GM12865 (cell line): ENCODE measurements at regions not wholly inside any gene's neighbourhood (a gene's known extent, or its start where the extent isn't known, plus 50 kb on each side); places are given as distances from the start of the nearest gene placed in this dataset.

Experiments used
- DNase-seq: peaks from one replicate; pipeline ENCODE4 v3.0.0; 2010; ENCODE audit warnings: low read depth
- H3K4me3 ChIP-seq: 2 replicates; pipeline ENCODE4 v1.5.1; 2011; ENCODE audit warnings: mild to moderate bottlenecking, low read depth, low read length, control low read depth
- TF ChIP-seq, protein P1 (sequence below): IDR thresholded peaks from 2 replicates; pipeline ENCODE4 v1.5.1; 2011; ENCODE audit warnings: low read length, control low read depth, low read depth, inconsistent platforms; ENCODE audit not compliant: insufficient read depth; ENCODE audit errors: missing control alignments

DNA sequence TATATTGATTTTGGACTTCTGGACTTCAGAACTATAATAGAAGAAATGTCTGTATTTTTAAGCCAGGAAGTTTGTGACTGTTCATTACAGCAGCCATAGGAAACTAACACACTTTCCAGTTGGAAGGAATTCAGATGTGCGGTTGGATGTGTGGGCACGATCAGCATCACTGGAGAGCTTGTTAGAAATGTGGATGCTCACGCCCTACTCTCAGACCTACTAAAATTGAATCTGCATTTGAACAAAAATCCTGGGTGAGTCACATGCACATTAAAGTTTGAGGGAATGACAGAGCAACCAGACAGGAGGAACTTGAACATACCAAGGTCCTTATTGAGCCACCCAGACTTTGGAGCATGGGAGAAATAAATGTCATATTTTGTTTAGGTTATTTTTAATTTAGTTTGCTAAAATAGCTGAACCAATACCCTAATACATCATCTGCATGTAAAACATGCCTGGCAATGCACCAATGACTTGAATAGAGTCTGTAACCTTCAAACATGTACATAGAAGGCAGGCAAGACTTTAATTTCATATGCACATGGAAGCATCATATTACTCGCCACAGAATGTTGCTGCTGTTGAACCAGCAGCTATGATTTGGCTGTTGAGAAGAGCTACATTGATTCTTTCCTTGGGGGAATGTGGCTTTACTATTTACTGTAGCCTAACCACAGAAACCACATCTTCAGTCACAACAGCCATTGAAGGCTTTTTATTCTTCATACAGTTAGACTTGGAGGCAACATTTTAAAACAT lies 346.2 kb downstream of the BARHL2 start:
- DNase-seq: no peak
- TF ChIP-seq, protein P1, sequence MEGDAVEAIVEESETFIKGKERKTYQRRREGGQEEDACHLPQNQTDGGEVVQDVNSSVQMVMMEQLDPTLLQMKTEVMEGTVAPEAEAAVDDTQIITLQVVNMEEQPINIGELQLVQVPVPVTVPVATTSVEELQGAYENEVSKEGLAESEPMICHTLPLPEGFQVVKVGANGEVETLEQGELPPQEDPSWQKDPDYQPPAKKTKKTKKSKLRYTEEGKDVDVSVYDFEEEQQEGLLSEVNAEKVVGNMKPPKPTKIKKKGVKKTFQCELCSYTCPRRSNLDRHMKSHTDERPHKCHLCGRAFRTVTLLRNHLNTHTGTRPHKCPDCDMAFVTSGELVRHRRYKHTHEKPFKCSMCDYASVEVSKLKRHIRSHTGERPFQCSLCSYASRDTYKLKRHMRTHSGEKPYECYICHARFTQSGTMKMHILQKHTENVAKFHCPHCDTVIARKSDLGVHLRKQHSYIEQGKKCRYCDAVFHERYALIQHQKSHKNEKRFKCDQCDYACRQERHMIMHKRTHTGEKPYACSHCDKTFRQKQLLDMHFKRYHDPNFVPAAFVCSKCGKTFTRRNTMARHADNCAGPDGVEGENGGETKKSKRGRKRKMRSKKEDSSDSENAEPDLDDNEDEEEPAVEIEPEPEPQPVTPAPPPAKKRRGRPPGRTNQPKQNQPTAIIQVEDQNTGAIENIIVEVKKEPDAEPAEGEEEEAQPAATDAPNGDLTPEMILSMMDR: no peak
- H3K4me3 ChIP-seq: no peak overlapping the region

DNA sequence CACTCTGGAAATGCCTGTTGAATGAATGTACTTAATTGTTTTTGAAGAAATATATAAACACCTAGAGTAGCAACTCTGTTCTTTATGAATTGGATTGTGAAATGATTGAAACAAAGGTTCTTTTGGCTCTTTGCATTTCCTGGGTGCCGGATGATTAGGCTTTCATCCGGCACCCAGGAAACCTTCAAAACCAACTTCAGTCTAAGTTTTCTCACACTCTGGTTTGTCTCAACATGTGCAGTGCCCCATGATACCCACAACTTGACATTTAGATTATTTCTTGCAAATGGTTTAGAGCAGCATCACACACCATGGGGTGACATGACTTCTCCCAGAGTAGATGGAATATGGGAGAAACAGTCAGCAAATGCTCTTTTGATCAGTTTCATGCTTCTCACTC lies 354.9 kb downstream of the BARHL2 start:
- DNase-seq: no peak
- TF ChIP-seq, protein P1: no peak
- H3K4me3 ChIP-seq: no peak overlapping the region

DNA sequence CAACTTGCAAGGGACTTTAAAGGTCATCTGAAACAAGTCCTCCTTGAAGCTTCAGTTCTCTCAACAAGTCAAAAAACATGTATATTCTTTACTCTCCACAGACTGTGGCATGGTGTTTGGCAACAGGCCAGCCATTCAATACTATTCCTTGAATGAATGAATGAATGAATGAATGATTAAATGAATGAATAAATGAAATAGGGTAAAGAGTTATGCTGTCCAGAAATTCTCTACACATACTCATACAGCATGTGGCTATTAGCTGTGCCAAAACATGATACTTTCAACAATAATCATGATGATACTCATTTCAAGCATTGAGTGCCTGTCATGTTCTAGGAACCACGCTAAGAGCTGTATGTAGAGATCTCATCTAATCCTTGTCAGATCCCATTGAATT lies 356.1 kb downstream of the BARHL2 start:
- TF ChIP-seq, protein P1: no peak
- H3K4me3 ChIP-seq: no peak overlapping the region
- DNase-seq: no peak

DNA sequence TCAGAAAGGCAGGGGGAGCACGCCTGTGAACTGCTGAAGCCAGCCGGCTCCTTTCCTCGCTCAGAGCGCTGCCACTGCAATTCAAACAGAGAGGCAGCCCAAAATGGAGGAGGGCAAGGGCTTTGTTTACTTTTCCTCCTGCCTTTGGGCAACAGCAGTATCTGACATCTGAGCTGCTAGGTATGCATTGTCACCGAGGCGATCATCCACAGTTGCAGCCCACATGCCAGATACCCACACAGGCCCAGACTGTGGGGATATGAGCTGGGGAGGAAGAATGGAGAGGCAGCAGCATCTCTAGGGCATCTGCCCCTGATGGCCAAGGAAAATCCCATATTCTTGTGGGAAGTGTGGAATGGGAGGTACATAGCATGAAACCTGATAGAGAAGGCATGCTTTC lies 357.1 kb downstream of the BARHL2 start:
- DNase-seq: no peak
- no peak overlapping the region for H3K4me3 ChIP-seq
- TF ChIP-seq, protein P1: no peak

DNA sequence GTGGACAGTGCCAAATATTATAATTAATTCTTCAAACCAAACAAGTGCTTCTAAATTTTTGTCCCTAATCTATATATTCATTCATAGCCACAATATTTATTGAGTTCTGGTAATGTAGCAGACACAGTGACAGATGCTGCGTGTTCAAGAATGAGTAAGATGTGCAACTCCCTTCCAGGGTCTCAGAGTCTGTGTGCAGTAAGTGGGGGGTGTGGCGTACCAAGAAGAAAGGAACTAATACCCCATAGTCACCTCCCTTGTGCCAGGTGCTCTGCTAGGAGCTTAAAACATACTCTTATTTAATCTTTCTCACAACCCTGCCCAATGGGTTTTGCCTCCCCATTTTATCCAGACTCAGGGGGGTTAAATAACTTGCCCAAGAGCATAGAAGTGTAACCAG lies 358.7 kb downstream of the BARHL2 start:
- TF ChIP-seq, protein P1: no peak
- peak; percentile 51 for DNase-seq
- no peak overlapping the region for H3K4me3 ChIP-seq

DNA sequence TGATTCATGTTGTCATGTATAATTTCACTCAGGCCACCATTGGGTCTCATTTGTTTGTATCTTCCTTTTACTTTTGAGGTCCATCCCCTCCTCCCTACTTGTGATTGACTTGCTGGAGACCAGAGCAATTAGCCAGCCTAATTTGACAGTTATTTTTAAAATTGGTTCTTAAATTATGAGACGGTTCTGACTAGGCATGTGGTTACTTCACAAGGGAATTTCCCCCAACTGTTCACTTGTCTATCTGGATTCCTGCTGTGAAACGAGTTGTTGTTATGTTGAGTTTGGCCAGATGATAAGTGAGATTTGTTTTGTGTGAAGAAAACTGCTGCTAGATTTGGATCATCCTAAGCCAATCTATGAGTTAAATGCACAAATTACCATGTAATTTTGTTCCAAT lies 359.1 kb downstream of the BARHL2 start:
- peak; percentile 65 for DNase-seq
- TF ChIP-seq, protein P1: no peak
- no peak overlapping the region for H3K4me3 ChIP-seq

DNA sequence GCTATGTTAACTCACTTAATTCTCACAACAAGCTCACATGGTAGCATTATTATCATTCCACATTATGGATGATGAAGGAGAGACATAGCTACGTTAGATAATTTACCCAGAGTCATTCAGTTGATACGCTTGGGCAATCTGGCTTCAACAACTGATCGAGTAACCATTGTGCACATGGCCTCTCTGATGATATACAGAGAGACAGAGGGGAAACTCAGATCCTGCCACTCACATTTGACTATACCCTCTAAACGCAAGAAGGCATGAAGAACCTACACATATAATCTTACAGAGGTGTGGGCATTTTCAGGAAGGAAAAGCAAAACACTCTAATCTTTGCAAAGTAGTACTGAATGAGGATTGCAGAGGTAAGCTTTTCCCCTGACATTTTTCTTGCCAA lies 360.1 kb downstream of the BARHL2 start:
- H3K4me3 ChIP-seq: no peak overlapping the region
- TF ChIP-seq, protein P1: no peak
- DNase-seq: peak; percentile 16
